MCF 10A (cell line): ENCODE measurements at regions not wholly inside any gene's neighbourhood (a gene's known extent, or its start where the extent isn't known, plus 50 kb on each side); places are given as distances from the start of the nearest gene placed in this dataset.
A peak's percentile ranks its signal among the peaks of the same experiment; 100 is the strongest.

Experiments used
- BruUV-seq: library from RNA; stranded (reverse); fragments of 400-500 nt; replicated peaks from 2 replicates; lab custom pipeline; 2021; lab: Mats Ljungman, UMichigan
- CTCF ChIA-PET: fragments of 300-600 bp; sonication (Branson Sonifier 250); formaldehyde crosslinking; extraction: SDS; loops from one replicate; lab custom pipeline; 2021; ENCODE audit warnings: antibody characterized with exemption, inconsistent platforms; lab: Yijun Ruan, JAX
- POLR2A ChIA-PET: fragments of 300-600, 350-650 bp; sonication (Branson Sonifier 250); formaldehyde crosslinking; extraction: SDS; loops from one replicate; lab custom pipeline; 2020; ENCODE audit warnings: antibody characterized with exemption, inconsistent platforms; lab: Yijun Ruan, JAX
- DNase-seq: peaks from one replicate; pipeline ENCODE4 v3.0.0-alpha.2; 2018; ENCODE audit not compliant: unreplicated experiment
- H3K27ac Mint-ChIP-seq: one replicate; pipeline ENCODE4 v1.8.0; 2022; ENCODE audit warnings: mild to moderate bottlenecking, low read depth, mixed read lengths; ENCODE audit not compliant: unreplicated experiment
- H3K27me3 Mint-ChIP-seq: one replicate; pipeline ENCODE4 v1.8.0; 2022; ENCODE audit warnings: mixed read lengths; ENCODE audit not compliant: insufficient read depth, unreplicated experiment
- H3K36me3 Mint-ChIP-seq: one replicate; pipeline ENCODE4 v1.8.0; 2022; ENCODE audit warnings: mild to moderate bottlenecking, moderate library complexity, mixed read lengths; ENCODE audit not compliant: insufficient read depth, unreplicated experiment
- H3K4me1 Mint-ChIP-seq: one replicate; pipeline ENCODE4 v1.8.0; 2022; ENCODE audit warnings: mixed read lengths; ENCODE audit not compliant: insufficient read depth, unreplicated experiment
- H3K4me3 Mint-ChIP-seq: one replicate; pipeline ENCODE4 v1.8.0; 2022; ENCODE audit warnings: mild to moderate bottlenecking, moderate library complexity, mixed read lengths; ENCODE audit not compliant: unreplicated experiment
- H3K9me3 Mint-ChIP-seq: one replicate; pipeline ENCODE4 v1.8.0; 2022; ENCODE audit warnings: mixed read lengths; ENCODE audit not compliant: unreplicated experiment
- CTCF ChIP-seq: fragments of 200-600 bp; IDR thresholded peaks from one replicate; pipeline ENCODE4 v1.8.0; 2022; ENCODE audit warnings: antibody characterized with exemption, mild to moderate bottlenecking; ENCODE audit not compliant: unreplicated experiment
- intact Hi-C: fragments of 100-400 bp; cut with micrococcal nuclease; formaldehyde crosslinking; loops from 2 replicates; pipeline ENCODE4 v1.14.1; 2022

DNA sequence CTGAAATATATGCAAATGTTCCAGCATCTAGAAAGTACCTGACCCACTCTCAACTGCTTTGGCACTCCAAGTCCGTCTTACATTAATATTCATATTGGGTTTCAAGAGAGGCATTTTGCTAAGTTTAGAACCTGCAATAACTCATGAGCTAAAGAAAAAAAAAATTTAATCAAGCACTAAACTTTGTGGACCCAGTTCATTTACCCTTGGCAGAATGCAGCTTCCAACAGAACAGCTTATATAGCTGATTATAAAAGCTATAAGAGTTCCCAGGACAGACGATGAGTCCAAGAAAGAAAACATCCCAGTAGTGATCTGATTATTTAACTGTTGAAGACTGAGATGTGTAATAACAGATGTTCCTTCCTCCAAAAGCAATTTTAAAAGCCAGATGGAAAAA, 592.0 kb downstream of the KCNH5 start:
- Mint-ChIP-seq H3K27me3 (no peaks in the 10 kb centered on the region), H3K4me1 (no peaks in the 10 kb centered on the region), H3K9me3 (peaks cover 6% of the 10 kb centered on the region), H3K27ac (no peak overlapping the region), H3K4me3 (no peak overlapping the region), H3K36me3 (no peaks in the 10 kb centered on the region)
- ChIA-PET POLR2A (no interaction called here), CTCF (no interaction called here)
- DNase-seq = no peak
- TF ChIP-seq CTCF = no peak
- no TSS peak for BruUV-seq
- intact Hi-C loops = no loop called here

GRCh38 chr14:62455446-62455845, 589.8 kb downstream of the KCNH5 start:
- Mint-ChIP-seq H3K9me3 (peaks cover 13% of the 10 kb centered on the region), H3K4me1 (no peaks in the 10 kb centered on the region), H3K27ac (no peak overlapping the region), H3K27me3 (no peaks in the 10 kb centered on the region), H3K4me3 (no peak overlapping the region), H3K36me3 (no peaks in the 10 kb centered on the region)
- no peak for TF ChIP-seq CTCF
- intact Hi-C loops = no loop called here
- ChIA-PET POLR2A (no interaction called here), CTCF (no interaction called here)
- DNase-seq = no peak
- no TSS peak for BruUV-seq

- Mint-ChIP-seq H3K27me3 (no peaks in the 10 kb centered on the region), H3K4me3 (no peak overlapping the region), H3K4me1 (peaks cover 7% of the 10 kb centered on the region), H3K27ac (no peak overlapping the region), H3K36me3 (no peaks in the 10 kb centered on the region), H3K9me3 (peaks cover 17% of the 10 kb centered on the region)
- intact Hi-C loops = no loop called here
- BruUV-seq = no TSS peak
- ChIA-PET CTCF (no interaction called here), POLR2A (no interaction called here)
- DNase-seq = peak; percentile 9
- TF ChIP-seq CTCF = no peak
Observed at GRCh38 chr14:62462988-62463387, 582.3 kb downstream of the KCNH5 start.

DNA sequence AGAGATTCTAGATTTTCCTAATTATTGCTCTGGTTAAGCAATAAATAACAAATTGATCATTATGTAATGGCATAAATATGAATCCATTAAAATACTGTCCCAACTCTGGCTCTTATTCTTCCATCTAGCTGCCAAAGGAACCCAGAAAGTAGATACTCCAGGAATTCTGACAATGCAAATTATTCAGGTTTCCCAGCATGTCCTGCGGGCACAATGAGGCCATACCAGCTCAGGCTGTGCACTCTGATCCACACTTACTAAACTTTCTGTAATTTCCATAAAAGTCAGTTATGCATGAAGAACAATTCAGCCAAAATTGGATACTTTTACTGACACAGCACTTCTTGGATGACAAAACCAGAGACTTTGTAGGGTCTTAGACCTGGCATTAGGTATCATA, 576.3 kb downstream of the KCNH5 start:
- no peaks in the 10 kb centered on the region for H3K27me3 Mint-ChIP-seq
- H3K27ac Mint-ChIP-seq = no peak overlapping the region
- DNase-seq = no peak
- peaks cover 17% of the 10 kb centered on the region for H3K9me3 Mint-ChIP-seq
- peaks cover under 1% of the 10 kb centered on the region for H3K4me1 Mint-ChIP-seq
- BruUV-seq = no TSS peak
- TF ChIP-seq CTCF = no peak
- ChIA-PET POLR2A (interaction anchor here (1.1 kb wide), 1 partner anchor 11 kb away, joined by 3 read pairs; no protein-coding TSS in a partner anchor), CTCF (no interaction called here)
- H3K36me3 Mint-ChIP-seq = no peaks in the 10 kb centered on the region
- H3K4me3 Mint-ChIP-seq = no peak overlapping the region
- intact Hi-C loops = no loop called here
